GM18499 (cell line): ENCODE measurements at regions not wholly inside any gene's neighbourhood (a gene's known extent, or its start where the extent isn't known, plus 50 kb on each side); places are given as distances from the start of the nearest gene placed in this dataset.

Source experiments
- ATAC-seq: cut with Tn5 transposase; IDR thresholded peaks from one replicate; pipeline ENCODE4 v1.9.1; 2021; ENCODE audit warnings: moderate number of reproducible peaks; ENCODE audit not compliant: insufficient read depth, unreplicated experiment

DNA sequence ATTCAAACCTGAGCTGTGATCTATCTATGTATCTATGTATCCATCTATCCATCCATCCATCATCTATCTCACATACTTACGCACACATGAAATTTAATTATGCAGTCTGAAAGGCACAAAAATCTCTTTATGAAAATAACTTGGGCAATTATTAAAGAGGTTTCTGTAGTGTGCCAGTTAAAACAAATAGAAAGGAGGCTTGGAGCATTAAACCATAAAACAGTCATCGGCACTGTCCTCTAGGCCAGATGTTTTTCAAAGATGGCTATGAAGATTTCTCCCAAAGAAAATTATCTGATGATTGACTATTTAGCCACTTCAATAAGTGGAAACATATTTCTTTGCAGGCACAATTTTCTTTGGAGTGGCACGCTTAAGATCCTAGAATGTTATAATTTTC lies 392.5 kb upstream of the RPS23 start:
- ATAC-seq, result no peak

DNA sequence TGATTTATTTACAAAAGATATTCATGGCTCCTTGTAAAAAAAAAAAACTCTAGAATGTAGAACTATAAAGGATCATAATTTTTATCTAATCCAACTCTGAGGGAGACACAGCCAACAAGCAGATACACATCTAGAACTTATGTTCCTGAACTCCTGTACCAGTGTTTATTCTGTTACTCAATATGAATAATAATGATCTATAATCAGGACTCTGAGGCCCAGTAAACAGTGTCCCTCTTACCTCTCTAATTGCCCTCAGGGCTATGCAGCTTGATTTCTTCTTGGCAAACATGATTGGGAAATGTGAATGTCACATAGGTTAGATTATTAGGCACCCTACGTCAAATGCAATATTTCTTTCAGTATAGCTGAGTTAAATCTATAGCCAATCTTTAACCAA lies 391.6 kb upstream of the RPS23 start:
- ATAC-seq, result no peak

- ATAC-seq, result no peak
These were observed 388.2 kb upstream of the RPS23 start for GRCh38 chr5:82666312-82666711.

DNA sequence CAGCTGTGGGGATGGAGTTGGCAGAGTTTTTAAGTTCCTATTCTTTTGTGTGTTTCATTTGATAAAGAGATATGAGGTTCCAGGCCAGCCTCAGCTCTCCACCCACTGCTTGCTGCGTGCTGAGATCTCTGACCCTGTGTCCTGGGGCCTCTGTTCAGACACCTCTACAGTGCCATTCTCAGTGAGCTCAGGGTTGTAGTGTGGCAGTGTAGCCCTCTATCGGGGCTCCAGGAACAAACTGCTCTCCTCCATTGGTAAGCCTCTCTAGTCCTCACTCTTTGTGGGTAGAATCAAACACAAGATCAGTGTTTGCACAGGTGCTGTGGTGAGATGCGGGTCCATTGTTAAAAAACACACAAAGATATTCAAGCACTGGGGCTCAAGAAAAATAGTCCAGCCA lies 386.6 kb upstream of the RPS23 start:
- ATAC-seq, result no peak

- no peak for ATAC-seq
These were observed 385.1 kb upstream of the RPS23 start for GRCh38 chr5:82663225-82663624.

DNA sequence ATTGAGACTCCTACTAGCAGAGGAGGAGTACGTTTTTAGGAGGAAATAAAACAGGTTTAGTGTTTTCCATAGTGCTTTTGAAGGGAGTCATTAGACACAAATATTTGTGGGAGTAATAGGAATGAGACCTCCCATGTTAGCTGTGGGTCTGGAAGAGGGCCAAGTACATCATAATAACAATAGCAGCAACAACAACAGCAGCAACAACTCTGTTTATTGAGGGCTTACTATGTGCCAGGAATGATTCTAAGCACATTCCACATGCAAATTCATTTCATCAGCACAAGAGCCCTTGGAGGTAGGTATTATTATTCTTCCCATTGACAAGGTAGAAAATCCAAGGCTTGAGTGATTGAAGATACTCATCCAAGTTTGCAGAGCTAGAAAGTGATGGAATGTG lies 384.2 kb upstream of the RPS23 start:
- no peak for ATAC-seq

DNA sequence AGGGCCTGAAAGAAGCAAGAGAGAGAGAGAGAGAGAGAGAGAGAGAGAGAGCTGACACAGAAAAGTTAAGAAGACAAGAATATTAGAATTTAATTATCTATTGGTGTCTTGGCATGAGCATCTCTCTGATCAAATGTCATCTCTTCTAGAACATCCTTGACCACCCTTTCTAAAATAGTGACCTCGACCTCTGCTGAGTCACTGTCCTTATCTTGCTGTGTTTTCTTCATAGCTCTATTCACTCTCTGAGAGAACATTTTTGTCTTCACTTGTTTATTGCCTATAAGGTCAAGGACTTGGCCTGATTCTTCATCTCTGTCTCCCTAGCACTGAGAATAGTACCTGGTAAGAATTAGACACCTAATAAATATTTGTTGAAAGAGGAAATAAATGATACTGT lies 383.8 kb upstream of the RPS23 start:
- no peak for ATAC-seq

GRCh38 chr5:82661462-82661861 lies 383.3 kb upstream of the RPS23 start:
- ATAC-seq, result no peak

GRCh38 chr5:82659115-82659514 lies 381.0 kb upstream of the RPS23 start:
- no peak for ATAC-seq

DNA sequence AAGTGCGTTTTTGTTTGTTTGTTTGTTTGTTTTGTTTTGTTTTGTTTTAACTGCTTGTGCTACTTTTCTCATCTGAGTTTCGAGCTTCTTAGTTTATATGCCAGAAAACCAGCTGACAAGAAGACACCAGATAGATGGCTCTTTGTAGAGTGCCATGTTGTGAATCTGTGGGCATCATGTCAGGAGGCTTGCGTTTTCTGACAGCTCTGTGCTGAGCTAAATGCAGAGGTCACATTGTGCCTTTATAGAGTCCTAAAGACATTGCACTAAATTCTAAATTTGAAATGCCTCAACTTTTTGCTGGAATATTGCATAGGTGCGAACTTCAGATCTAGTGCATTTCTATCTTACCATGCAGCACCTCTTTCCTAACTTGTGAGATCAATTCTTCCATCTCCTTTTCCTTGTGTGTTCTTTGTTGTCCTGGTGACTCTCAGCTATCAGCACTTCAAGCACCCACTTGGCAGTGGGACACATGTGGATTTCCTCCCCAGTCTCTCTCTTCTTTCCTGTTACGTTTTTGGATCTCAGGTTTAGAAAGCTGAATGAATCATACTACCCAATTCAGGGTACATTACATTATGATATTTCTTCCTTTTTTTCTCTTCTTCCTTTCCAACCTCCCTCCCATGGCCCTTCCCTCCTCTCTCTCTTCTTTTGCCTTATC lies 379.0 kb upstream of the RPS23 start:
- no peak for ATAC-seq

DNA sequence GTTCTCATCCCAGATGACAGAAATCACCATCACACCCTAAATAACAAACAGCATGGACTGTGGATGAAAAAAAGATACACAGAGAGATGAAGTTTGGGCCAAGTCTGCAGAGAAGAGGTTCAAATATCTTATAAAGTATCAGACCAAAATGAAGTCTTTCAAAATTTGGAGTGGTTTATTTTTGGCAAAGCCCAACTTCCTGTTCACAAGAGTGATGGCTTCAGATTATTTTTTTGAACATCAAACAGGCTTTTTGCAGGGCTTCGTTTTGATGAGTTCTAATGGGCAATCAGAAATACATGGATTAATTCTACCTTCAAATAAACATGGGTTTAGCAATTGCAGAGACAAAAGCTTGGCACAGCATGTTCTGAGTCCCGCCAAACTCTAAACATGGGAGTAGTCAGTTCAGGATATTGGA lies 378.2 kb upstream of the RPS23 start:
- no peak for ATAC-seq

DNA sequence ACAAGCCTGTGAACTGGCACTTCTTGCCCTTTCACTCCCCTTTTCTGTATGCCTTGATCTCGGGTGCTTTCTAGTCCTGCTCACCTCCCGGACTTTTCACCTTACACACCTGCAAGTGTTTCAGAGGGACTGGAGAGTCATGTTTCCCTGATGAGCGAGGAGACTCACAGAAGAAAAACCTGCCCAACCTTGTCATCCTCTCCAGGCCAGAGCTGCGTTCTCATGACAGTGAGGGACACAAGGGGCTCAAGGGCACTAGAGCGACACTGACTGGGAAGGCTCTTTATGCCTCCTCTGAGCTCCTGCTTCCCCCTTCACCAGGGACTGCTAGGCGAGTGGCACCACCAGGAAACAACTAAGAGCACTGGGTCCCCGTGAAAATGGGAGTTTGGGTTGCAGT lies 376.9 kb upstream of the RPS23 start:
- ATAC-seq, result no peak

GRCh38 chr5:82649943-82650342 lies 371.8 kb upstream of the RPS23 start:
- no peak for ATAC-seq

- no peak for ATAC-seq
These were observed 366.6 kb upstream of the RPS23 start for GRCh38 chr5:82644766-82645165.

- ATAC-seq, result no peak
These were observed 366.1 kb upstream of the RPS23 start for GRCh38 chr5:82644229-82644628.

DNA sequence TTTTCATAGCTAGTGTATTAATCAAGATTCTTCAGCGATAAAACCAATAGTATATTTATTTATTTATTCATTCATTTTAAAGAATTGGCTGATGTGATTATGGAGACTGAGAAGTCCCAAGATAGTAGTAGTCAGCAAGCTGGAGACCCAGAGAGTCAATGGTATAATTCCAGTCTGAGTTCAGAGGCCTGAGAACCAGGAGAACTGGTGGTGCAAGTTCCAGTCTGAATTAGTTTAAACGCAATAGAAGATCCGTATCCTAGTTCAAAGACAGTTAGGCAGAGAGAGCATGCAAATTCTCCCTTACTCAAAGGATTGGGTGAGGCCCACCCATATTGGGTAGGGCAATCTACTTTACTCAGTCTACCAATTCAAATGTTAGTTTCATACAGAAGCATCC lies 364.2 kb upstream of the RPS23 start:
- no peak for ATAC-seq

- peak; percentile 75 for ATAC-seq
These were observed 363.3 kb upstream of the RPS23 start for GRCh38 chr5:82641331-82642003.

- ATAC-seq, result no peak
These were observed 362.8 kb upstream of the RPS23 start for GRCh38 chr5:82640916-82641315.

- ATAC-seq, result no peak
These were observed 361.4 kb upstream of the RPS23 start for GRCh38 chr5:82639393-82640144.

- ATAC-seq, result no peak
These were observed 358.4 kb upstream of the RPS23 start for GRCh38 chr5:82636591-82636990.

- no peak for ATAC-seq
These were observed 357.6 kb upstream of the RPS23 start for GRCh38 chr5:82635561-82636288.
